Brain microvascular endothelial cell (primary cell): ENCODE measurements at regions not wholly inside any gene's neighbourhood (a gene's known extent, or its start where the extent isn't known, plus 50 kb on each side); places are given as distances from the start of the nearest gene placed in this dataset.

Source experiments
- DNase-seq: peaks from one replicate; pipeline ENCODE4 v3.0.0-alpha.2; 2020
- H3K27ac ChIP-seq: fragments of 250-450 bp; sonication (Bioruptor Pico); 2 replicates; pipeline ENCODE4 v1.5.1; 2020; ENCODE audit warnings: mild to moderate bottlenecking, moderate library complexity
- H3K27me3 ChIP-seq: fragments of 250-450 bp; sonication (Bioruptor Pico); replicated peaks from 2 replicates; pipeline ENCODE4 v1.5.1; 2020; ENCODE audit warnings: mild to moderate bottlenecking
- H3K36me3 ChIP-seq: fragments of 250-450 bp; sonication (Bioruptor Pico); replicated peaks from 2 replicates; pipeline ENCODE4 v1.5.1; 2020; ENCODE audit warnings: mild to moderate bottlenecking
- H3K4me3 ChIP-seq: 2 replicates; pipeline ENCODE4 v1.5.1; 2011; ENCODE audit warnings: low read depth, mild to moderate bottlenecking, control low read depth, low read length, moderate library complexity
- in situ Hi-C: cut with HindIII; loops from 2 replicates; pipeline ENCODE4 v1.10.0; 2017; ENCODE audit warnings: low sequenced_read_pairs, low pct_ligation_motif_present
- TF ChIP-seq, protein P1 (sequence below): IDR thresholded peaks from 2 replicates; pipeline ENCODE4 v1.5.1; 2011; ENCODE audit warnings: low read depth, mild to moderate bottlenecking, moderate library complexity, low read length, control low read depth, inconsistent platforms; ENCODE audit errors: missing control alignments

- H3K27me3 ChIP-seq, result no peaks in the 10 kb centered on the region
- TF ChIP-seq, protein P1, sequence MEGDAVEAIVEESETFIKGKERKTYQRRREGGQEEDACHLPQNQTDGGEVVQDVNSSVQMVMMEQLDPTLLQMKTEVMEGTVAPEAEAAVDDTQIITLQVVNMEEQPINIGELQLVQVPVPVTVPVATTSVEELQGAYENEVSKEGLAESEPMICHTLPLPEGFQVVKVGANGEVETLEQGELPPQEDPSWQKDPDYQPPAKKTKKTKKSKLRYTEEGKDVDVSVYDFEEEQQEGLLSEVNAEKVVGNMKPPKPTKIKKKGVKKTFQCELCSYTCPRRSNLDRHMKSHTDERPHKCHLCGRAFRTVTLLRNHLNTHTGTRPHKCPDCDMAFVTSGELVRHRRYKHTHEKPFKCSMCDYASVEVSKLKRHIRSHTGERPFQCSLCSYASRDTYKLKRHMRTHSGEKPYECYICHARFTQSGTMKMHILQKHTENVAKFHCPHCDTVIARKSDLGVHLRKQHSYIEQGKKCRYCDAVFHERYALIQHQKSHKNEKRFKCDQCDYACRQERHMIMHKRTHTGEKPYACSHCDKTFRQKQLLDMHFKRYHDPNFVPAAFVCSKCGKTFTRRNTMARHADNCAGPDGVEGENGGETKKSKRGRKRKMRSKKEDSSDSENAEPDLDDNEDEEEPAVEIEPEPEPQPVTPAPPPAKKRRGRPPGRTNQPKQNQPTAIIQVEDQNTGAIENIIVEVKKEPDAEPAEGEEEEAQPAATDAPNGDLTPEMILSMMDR, result peak; percentile 93
- in situ Hi-C loops, result loop anchor here (25.0 kb wide), 1 partner anchor 309 kb away; no protein-coding TSS in a partner anchor
- DNase-seq, result peak; percentile 60
- H3K27ac ChIP-seq, result no peak overlapping the region
- no peaks in the 10 kb centered on the region for H3K36me3 ChIP-seq
- no peak overlapping the region for H3K4me3 ChIP-seq
Measured at GRCh38 chr6:84428300-84428907, 201.0 kb upstream of the CEP162 start.

DNA sequence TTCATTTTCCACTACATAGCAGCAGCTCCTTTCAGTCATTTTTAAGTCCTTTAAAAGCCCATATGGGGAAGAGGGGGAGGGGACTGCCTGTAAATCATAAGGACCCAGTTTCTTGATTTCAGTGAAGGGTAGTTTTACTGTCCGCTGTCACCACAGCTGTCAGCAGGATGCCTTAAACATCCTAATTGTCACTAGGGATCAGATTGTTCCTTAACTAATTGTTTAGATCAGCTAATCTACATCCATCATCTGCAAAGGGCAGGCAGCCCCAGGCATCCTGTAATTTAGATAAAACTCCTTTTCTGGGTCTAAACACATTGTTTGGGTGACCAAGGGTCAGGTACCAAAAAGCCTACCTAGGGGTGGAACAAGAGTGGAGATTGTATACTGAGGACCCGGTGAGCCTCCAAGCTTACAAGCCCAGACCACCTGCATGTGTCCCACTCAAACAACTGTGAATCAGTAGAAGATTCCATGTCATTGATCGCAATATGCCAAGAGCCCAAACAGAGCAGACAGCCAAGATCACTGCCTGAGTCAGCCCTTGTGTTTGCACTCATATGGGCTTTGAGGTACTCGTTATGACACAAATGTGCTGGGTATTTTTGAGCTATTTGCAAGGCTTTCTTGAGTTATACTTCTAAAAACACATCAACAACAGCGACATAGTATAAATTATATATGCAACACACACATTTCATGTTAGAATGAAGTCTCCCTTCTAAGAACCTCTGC is 198.7 kb upstream of the CEP162 start:
- peak overlapping the region; percentile 40 for H3K27ac ChIP-seq
- TF ChIP-seq, protein P1, result no peak
- in situ Hi-C loops, result loop anchor here (25.0 kb wide), 1 partner anchor 311 kb away; no protein-coding TSS in a partner anchor
- peak; percentile 54 for DNase-seq
- no peaks in the 10 kb centered on the region for H3K27me3 ChIP-seq
- H3K4me3 ChIP-seq, result no peak overlapping the region
- H3K36me3 ChIP-seq, result no peaks in the 10 kb centered on the region

DNA sequence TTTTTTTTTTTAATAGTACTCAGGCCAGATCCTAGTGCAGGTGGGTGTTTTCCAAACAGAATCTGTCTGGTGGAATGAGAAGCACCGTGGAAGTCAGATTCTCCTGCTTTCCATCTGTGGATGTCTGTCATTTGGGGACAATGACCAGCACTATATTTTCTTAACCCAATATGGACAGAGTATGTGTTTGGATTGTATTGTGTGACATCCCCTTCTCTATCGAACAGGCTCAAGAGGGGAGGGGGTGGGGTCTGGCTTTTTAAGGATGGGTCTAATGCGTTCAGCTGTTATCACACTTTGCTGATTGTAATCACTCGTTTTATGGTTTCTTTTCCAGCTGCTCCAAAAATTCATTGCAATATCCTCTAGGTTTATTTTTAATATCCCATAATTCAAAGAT is 197.5 kb upstream of the CEP162 start:
- no peak for DNase-seq
- Histone ChIP-seq H3K4me3 (no peak overlapping the region), H3K27me3 (no peaks in the 10 kb centered on the region), H3K36me3 (no peaks in the 10 kb centered on the region), H3K27ac (peak overlapping the region; percentile 40)
- in situ Hi-C loops, result loop anchor here (25.0 kb wide), 1 partner anchor 312 kb away; no protein-coding TSS in a partner anchor
- TF ChIP-seq, protein P1, result no peak

- TF ChIP-seq, protein P1, result peak; percentile 95
- no peaks in the 10 kb centered on the region for H3K27me3 ChIP-seq
- in situ Hi-C loops, result no loop called here
- DNase-seq, result peak; percentile 82
- H3K4me3 ChIP-seq, result no peak overlapping the region
- no peaks in the 10 kb centered on the region for H3K36me3 ChIP-seq
- peak overlapping the region; percentile 50 for H3K27ac ChIP-seq
Measured at GRCh38 chr6:84422380-84422968, 195.0 kb upstream of the CEP162 start.

DNA sequence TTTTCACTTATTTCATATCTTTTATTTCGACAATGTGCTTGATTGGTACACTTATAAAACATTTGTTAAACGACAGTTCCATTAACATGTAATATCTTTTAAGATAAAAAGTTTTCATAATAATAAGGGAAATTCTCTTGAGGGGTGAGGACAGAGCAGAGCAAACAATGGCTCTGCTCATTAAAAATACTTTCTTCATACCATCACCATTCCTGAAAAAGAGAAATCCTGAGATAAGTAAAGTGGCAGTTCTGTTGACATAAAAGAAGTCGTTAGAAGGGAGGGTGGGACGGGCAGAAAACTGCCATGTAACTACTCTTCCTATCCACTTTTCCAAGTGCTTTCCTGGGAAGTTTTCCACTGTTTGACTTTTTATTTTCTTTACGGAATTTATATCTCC is 193.6 kb upstream of the CEP162 start:
- Histone ChIP-seq H3K4me3 (no peak overlapping the region), H3K27me3 (no peaks in the 10 kb centered on the region), H3K27ac (no peak overlapping the region), H3K36me3 (no peaks in the 10 kb centered on the region)
- TF ChIP-seq, protein P1, result no peak
- DNase-seq, result no peak
- in situ Hi-C loops, result no loop called here
